ENCODE measurements at regions not wholly inside any gene's neighbourhood (a gene's known extent, or its start where the extent isn't known, plus 50 kb on each side); places are given as distances from the start of the nearest gene placed in this dataset.

DNA sequence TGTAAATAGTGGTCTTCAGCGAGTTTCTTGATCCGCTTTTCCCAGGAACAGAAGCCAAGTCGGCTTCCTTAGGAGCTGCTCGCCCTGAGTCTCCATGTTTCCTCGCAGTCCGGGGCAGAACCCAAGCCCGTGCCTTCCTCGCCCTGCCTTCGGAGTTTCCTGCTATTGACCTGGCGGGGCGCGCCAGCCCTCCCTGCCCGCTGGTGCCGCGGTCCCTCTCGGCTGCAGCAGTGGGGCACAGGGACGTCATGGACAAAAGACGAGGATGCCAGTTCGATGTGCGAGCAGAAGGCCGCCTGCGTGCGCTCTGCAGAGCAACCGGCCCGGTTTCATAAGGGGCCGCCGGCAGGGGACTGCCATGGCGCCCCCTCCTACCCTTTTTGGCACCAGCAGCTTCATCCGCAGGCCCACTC, 156.6 kb downstream of the TM9SF2 start:
- TF ChIP-seq, protein P1, sequence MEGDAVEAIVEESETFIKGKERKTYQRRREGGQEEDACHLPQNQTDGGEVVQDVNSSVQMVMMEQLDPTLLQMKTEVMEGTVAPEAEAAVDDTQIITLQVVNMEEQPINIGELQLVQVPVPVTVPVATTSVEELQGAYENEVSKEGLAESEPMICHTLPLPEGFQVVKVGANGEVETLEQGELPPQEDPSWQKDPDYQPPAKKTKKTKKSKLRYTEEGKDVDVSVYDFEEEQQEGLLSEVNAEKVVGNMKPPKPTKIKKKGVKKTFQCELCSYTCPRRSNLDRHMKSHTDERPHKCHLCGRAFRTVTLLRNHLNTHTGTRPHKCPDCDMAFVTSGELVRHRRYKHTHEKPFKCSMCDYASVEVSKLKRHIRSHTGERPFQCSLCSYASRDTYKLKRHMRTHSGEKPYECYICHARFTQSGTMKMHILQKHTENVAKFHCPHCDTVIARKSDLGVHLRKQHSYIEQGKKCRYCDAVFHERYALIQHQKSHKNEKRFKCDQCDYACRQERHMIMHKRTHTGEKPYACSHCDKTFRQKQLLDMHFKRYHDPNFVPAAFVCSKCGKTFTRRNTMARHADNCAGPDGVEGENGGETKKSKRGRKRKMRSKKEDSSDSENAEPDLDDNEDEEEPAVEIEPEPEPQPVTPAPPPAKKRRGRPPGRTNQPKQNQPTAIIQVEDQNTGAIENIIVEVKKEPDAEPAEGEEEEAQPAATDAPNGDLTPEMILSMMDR (IDR thresholded peaks at IDR 0.05), result no peak
- no peak for TF ChIP-seq POLR2A (IDR thresholded peaks at IDR 0.05)
